ENCODE measurements at regions not wholly inside any gene's neighbourhood (a gene's known extent, or its start where the extent isn't known, plus 50 kb on each side); places are given as distances from the start of the nearest gene placed in this dataset.

DNA sequence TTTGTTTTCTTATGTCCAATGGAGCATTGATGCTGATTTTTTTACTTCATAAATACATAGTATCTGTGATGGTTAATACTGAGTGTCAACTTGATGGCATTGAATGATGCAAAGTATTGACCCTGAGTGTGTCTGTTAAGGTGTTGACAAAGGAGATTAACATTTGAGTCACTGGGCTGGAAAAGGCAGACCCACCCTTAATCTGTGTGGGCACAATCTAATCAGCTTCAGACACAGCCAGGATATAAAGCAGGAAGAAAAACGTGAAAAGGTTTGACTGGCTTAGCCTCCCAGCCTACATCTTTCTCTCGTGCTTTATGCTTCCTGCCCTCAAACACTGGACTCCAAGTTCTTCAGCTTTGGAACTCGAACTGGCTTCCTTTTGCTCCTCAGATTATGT, 230.6 kb upstream of the SPRY1 start:
- TF ChIP-seq CTCF (IDR thresholded peaks at IDR 0.05) (no peak), POLR2AphosphoS5 (IDR thresholded peaks at IDR 0.05) (no peak), EP300 (IDR thresholded peaks at IDR 0.05) (no peak)
